ENCODE measurements at regions not wholly inside any gene's neighbourhood (a gene's known extent, or its start where the extent isn't known, plus 50 kb on each side); places are given as distances from the start of the nearest gene placed in this dataset.

- no peak for DNase-seq
These were observed 131.0 kb downstream of the RAP2A start for GRCh38 chr13:97564956-97565355.

DNA sequence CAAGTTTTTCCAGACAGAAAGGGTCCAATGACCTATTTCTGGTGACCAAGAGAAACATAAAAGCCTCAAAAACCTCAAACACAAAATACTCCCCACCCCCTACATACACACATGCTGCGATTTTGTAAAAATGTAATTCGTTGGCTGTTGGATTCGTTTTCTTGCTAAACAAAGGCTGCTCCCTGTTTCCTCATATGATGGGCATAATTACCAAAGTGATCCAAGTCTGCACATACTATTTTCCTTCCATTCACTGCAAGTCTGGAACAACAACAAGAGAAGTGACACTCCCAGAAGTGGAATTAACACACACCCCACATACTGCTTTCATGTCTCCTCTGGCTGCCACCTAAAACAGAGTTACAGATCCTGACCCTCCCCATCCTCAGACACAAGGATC is 131.9 kb downstream of the RAP2A start:
- no peak for DNase-seq

GRCh38 chr13:97566907-97567306 is 132.9 kb downstream of the RAP2A start:
- no peak for DNase-seq

- DNase-seq, result no peak
These were observed 133.7 kb downstream of the RAP2A start for GRCh38 chr13:97567510-97568243.

DNA sequence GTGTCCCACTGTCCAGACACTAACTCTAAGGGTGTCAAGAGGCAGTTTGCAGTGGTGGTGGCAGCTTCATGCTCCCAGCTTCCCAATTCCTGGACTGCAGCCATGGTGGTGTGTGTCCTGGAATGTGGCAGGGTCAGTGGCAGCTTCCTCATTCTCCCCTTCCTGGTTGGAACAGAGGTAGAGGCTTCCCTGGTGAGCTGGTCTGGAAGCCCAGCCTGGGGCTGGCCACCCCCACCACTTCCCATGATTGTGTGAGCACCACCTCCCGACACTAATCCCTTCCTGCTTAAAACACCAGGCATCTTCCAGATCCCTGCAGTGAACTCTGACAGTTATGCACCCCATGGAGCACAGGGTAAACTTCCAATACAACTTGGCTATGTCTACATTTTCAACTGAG is 134.9 kb downstream of the RAP2A start:
- DNase-seq, result no peak

DNA sequence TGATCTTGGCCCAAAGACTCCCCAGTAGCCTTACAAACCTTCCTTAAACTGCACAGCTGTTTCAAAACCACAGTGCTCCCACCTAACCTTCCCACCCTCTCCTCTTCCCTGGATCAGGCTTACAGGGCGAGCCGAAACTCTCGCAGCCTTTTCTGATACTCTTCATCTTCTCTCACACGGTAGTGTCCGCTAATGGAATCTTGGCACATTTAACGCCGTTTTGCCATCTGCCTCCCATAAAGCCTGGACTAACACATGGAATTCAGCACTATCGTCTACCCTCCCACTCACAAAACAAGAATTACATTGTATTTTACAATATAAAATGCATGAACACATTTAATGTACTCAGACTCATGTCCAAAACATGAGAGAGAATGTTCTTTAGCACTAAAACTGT is 135.9 kb downstream of the RAP2A start:
- no peak for DNase-seq

- no peak for DNase-seq
These were observed 136.5 kb downstream of the RAP2A start for GRCh38 chr13:97570442-97570841.

GRCh38 chr13:97573011-97573410 is 139.0 kb downstream of the RAP2A start:
- no peak for DNase-seq

GRCh38 chr13:97574926-97575325 is 141.0 kb downstream of the RAP2A start:
- peak; percentile 5 for DNase-seq

- DNase-seq, result no peak
These were observed 143.1 kb downstream of the RAP2A start for GRCh38 chr13:97577026-97577425.

GRCh38 chr13:97582170-97582569 is 148.2 kb downstream of the RAP2A start:
- no peak for DNase-seq

GRCh38 chr13:97583907-97584497 is 150.0 kb downstream of the RAP2A start:
- peak; percentile 12 for DNase-seq

DNA sequence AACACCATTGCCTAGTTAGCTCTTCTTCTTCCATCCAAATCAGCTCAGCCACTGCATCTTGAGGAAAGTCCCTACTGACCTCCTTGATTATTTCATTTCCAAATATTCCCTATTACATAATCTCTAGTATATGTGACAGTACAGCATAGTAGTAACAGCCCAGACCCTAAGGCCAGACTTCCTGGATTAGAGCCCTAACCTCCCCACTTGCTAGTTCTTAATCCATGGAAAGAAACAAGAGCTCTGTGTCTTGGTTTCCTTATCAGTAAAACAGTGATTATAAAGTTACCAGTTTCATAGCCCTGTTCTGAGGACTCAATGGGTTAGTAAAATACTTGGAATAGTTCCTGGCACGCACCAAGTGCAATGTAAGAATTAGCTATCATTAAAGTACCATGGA is 153.0 kb downstream of the RAP2A start:
- DNase-seq, result no peak

GRCh38 chr13:97588993-97589392 is 155.0 kb downstream of the RAP2A start:
- no peak for DNase-seq

- DNase-seq, result no peak
These were observed 166.6 kb downstream of the RAP2A start for GRCh38 chr13:97600458-97601075.

GRCh38 chr13:97615266-97615665 is 181.3 kb downstream of the RAP2A start:
- DNase-seq, result no peak

DNA sequence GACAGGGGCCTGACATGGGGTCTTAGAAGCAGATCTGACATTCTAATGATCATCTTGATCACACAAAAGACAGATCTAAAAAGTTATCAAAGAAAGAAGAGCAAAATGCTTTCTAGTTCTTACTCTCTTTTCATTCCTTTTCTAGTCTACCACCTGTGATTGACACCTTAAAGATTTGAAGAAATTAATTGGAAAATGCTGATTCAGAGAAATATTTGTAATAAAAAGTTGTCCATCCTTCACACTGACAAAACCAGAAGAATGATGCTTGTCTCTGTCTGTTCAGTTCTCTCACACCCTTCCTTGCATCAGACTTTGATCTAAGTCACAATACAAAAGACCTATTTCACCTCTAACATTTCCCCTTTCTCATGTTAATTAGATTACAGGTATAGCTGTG is 182.4 kb downstream of the RAP2A start:
- DNase-seq, result no peak

DNA sequence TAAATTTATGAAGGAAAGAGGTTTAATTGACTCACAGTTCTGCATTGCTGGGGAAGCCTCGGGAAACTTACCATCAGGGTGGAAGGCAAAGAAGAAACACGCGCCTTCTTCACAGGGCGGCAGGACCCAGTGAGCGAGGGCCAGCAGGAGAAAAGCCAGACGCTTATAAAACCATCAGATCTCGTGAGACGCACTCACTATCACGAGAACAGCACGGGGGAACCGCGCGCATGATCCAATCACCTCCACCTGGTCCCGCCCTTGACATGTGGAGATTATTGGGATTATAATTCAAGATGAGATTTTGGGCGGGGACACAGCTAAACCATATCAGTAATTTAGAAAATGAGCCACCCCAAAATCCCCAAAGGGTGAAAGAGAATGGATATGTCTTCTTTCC is 187.1 kb downstream of the RAP2A start:
- DNase-seq, result no peak

DNA sequence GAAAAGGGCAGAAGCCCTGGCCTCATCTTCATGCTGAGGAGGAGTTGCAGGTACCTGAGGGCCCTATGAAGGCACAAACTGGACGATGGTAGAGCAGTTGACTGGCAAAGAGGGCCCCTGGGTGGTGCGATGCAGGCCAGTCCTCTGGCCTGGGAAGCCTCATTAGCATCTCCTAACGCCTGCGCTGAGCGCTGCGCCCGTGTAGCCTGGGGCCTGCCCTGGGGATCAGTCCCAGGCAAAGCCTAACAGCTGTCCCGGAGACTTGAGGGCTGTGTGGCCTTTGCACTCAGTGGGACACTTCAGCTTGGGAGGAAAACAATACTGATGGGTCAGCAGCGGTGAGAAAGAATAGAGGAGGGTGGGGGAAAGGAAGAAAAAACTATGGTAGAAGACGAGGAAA is 187.7 kb downstream of the RAP2A start:
- no peak for DNase-seq

DNA sequence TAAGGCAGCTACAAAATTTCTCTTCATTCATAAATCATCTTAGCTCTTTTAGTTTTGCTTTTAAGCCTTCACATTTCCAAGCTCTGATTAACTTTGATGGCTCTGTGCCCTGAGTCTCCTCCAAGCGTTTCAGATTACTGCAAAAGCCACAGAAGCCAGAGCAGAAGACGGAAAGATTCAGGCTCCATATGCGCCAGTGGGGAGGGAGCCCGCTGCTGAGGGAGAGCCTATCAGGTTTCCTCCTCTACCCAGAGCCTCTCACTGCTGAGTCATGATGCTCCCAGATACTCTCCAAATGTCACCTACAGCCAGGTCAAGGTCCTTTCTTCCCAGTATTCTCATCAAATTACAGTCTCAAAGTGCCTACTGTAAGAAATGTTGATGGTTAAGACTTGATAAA is 193.6 kb downstream of the RAP2A start:
- DNase-seq, result no peak

- no peak for DNase-seq
These were observed 195.8 kb downstream of the RAP2A start for GRCh38 chr13:97629601-97630272.

- no peak for DNase-seq
These were observed 196.8 kb downstream of the RAP2A start for GRCh38 chr13:97630725-97631124.

GRCh38 chr13:97631158-97631557 is 197.2 kb downstream of the RAP2A start:
- DNase-seq, result no peak

- no peak for DNase-seq
These were observed 205.3 kb downstream of the RAP2A start for GRCh38 chr13:97639236-97639635.
